ENCODE measurements at regions not wholly inside any gene's neighbourhood (a gene's known extent, or its start where the extent isn't known, plus 50 kb on each side); places are given as distances from the start of the nearest gene placed in this dataset.

DNA sequence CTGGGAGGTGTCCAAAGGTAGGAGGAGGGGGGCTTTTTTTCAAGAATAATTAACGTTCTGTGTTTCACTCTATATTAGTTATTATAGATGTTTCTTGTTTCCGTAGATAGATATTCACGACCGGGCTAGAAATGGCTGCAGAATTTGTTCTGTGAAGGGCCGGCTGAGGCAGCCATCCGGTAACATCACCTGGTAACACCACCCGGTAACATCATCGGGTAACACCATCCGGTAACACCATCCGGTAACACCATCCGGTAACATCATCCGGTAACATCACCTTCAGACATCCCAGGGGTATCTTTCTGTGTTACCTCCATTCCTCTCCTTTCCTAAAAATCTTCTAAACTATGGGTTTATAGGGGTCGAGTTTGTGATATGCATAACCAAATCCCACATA, 1336.7 kb upstream of the TMEM132C start:
- 87 to 90% (median 89%) methylated on average over 13 of the region's 13 CpGs for WGBS, 4 donors
- H3K4me1 ChIP-seq (replicated peaks in 1 of 2), result no peaks in the 10 kb centered on the region
- H3K4me3 ChIP-seq, result no peak overlapping the region
- H3K27ac ChIP-seq, result no peak overlapping the region
- no peaks in the 10 kb centered on the region for H3K36me3 ChIP-seq (replicated peaks in 1 of 2)
- no peak for DNase-seq
- TF ChIP-seq, protein P1, sequence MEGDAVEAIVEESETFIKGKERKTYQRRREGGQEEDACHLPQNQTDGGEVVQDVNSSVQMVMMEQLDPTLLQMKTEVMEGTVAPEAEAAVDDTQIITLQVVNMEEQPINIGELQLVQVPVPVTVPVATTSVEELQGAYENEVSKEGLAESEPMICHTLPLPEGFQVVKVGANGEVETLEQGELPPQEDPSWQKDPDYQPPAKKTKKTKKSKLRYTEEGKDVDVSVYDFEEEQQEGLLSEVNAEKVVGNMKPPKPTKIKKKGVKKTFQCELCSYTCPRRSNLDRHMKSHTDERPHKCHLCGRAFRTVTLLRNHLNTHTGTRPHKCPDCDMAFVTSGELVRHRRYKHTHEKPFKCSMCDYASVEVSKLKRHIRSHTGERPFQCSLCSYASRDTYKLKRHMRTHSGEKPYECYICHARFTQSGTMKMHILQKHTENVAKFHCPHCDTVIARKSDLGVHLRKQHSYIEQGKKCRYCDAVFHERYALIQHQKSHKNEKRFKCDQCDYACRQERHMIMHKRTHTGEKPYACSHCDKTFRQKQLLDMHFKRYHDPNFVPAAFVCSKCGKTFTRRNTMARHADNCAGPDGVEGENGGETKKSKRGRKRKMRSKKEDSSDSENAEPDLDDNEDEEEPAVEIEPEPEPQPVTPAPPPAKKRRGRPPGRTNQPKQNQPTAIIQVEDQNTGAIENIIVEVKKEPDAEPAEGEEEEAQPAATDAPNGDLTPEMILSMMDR (IDR thresholded peaks at IDR 0.05), result no peak
- TF ChIP-seq POLR2A (IDR thresholded peaks at IDR 0.05), result no peak
- no peaks in the 10 kb centered on the region for H3K27me3 ChIP-seq
- intact Hi-C loops (cut with DNase I), result no loop called here
- H3K9me3 ChIP-seq (replicated peaks in 1 of 3), result no peaks in the 10 kb centered on the region

DNA sequence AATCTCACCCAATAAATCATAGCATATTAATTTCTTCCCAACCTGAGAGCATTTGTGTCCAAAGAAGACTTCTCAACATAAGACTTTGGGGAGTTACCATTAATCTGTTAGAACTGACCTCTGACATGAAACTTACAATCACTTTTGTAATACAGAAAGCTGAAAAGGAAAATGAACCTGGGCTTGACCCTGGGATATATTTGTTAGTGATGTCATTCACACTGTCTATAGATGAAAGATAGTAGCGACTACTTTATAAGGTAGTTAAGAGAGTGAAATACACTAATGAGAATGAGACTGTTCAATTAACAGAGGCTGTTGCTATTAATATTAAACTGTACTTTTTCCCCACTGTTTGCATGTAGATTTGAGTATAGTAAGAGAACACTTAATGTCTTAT, 1334.8 kb upstream of the TMEM132C start:
- H3K9me3 ChIP-seq (replicated peaks in 1 of 3), result no peaks in the 10 kb centered on the region
- H3K4me3 ChIP-seq, result no peak overlapping the region
- no peak for TF ChIP-seq POLR2A (IDR thresholded peaks at IDR 0.05)
- TF ChIP-seq, protein P1 (IDR thresholded peaks at IDR 0.05), result no peak
- H3K27me3 ChIP-seq, result no peaks in the 10 kb centered on the region
- no peak overlapping the region for H3K27ac ChIP-seq
- intact Hi-C loops (cut with DNase I), result no loop called here
- DNase-seq, result no peak
- WGBS, 4 donors, result 79 to 83% (median 81%) methylated on average over 1 of the region's 1 CpG
- no peaks in the 10 kb centered on the region for H3K36me3 ChIP-seq (replicated peaks in 1 of 2)
- H3K4me1 ChIP-seq (replicated peaks in 1 of 2), result no peaks in the 10 kb centered on the region

DNA sequence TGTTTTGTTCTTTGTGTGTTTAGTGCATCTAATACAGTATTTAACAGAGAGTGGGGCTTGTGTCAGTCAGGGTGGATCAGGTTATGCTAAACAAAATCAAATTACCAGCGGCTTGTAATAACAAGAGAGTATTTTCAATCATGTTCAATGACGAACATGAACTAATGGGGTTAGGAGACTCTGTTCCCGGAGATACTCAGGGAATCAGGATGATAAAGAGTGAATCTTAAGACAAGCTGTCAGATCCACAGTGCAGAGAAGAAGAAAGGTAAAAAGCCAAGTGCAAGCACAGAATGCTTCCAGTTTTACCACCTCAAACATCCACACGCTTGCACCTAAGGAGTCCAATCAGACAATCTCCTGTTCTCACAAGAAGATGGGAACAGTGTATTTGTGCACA, 1331.5 kb upstream of the TMEM132C start:
- 83 to 88% (median 85%) methylated on average over 4 of the region's 4 CpGs for WGBS, 4 donors
- intact Hi-C loops (cut with DNase I), result no loop called here
- Histone ChIP-seq H3K4me3 (no peak overlapping the region), H3K27ac (no peak overlapping the region), H3K36me3 (replicated peaks in 1 of 2) (no peaks in the 10 kb centered on the region), H3K9me3 (replicated peaks in 1 of 3) (no peaks in the 10 kb centered on the region), H3K4me1 (replicated peaks in 1 of 2) (no peaks in the 10 kb centered on the region), H3K27me3 (no peaks in the 10 kb centered on the region)
- no peak for DNase-seq
- no peak for TF ChIP-seq POLR2A (IDR thresholded peaks at IDR 0.05)
- TF ChIP-seq, protein P1 (IDR thresholded peaks at IDR 0.05), result no peak

DNA sequence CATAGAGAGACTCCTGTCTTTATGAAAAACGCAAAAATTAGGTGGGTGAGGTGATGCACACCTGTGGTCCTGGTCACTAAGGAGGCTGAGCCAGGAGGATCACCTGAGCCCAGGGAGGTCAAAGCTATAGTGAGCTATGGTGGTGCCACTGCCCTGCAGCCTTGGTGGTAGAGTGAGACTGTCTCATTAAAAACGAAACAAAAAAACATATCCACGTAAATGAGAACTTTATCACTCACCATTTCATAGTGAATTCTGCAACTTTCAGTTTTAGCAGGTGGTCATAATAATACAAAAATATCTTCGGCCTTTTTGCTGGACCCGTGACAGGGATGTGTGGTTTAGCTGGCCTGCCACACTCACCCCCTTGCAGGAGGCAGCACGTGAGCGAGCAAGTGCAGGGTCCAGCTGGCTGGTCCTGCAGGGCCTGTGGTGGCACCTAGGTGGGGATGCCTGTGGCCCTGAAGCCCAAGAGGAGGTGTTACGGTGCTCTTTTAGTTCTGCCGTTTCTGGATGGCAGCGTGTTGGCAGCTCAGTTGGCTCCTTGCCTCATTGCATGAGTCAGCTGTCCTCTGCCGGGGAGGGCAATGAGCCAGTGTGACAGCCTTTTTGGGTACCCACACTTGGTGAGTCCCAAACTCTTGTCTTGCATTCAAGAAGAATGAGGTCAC, 1330.7 kb upstream of the TMEM132C start:
- no peak overlapping the region for H3K27ac ChIP-seq
- no peaks in the 10 kb centered on the region for H3K36me3 ChIP-seq (replicated peaks in 1 of 2)
- H3K4me3 ChIP-seq, result no peak overlapping the region
- no peaks in the 10 kb centered on the region for H3K4me1 ChIP-seq (replicated peaks in 1 of 2)
- intact Hi-C loops (cut with DNase I), result no loop called here
- no peaks in the 10 kb centered on the region for H3K9me3 ChIP-seq (replicated peaks in 1 of 3)
- H3K27me3 ChIP-seq, result no peaks in the 10 kb centered on the region
- 23 to 55% (median 33%) methylated on average over 4 to 11 of the region's 11 CpGs for WGBS, 4 donors
- DNase-seq, result peak; percentile 72 to 83 (median 79)
- no peak for TF ChIP-seq POLR2A (IDR thresholded peaks at IDR 0.05)
- TF ChIP-seq, protein P1 (IDR thresholded peaks at IDR 0.05), result no peak

Data from adrenal gland (tissue), 9 donors.